Skin of body (tissue), 2 donors: ENCODE measurements at regions not wholly inside any gene's neighbourhood (a gene's known extent, or its start where the extent isn't known, plus 50 kb on each side); places are given as distances from the start of the nearest gene placed in this dataset. TPM values are rescaled to one million over a fixed set of nuclear protein-coding genes. Genes with fewer than 3 reads are reported as not detected.

Experiments used
- DNase-seq: peaks from one replicate; lab custom pipeline; 2025; lab: John Stamatoyannopoulos, UW
- small RNA-seq: library from RNA; depleted of rRNA; stranded (forward); fragments of <200 nt; gene quantifications from one replicate; pipeline ENCODE3, GENCODE V24; 2014; ENCODE audit warnings: low replicate concordance

GRCh38 chr4:168039593-168039992, 52.7 kb upstream of the ANXA10 start:
- no peak for DNase-seq

Small RNA genes lying in the stretch of these regions (small RNA-seq; reads per million reads assigned to genes)
- gene RN7SL776P, result not detected
